Ishikawa (cell line): ENCODE measurements at regions not wholly inside any gene's neighbourhood (a gene's known extent, or its start where the extent isn't known, plus 50 kb on each side); places are given as distances from the start of the nearest gene placed in this dataset.
A peak's percentile ranks its signal among the peaks of the same experiment; 100 is the strongest.

Experiments
- CEBPB ChIP-seq: IDR thresholded peaks from 2 replicates; pipeline ENCODE4 v1.6.1; 2012
- CREB1 ChIP-seq: IDR thresholded peaks from 2 replicates; pipeline ENCODE4 v1.6.1; 2012; ENCODE audit warnings: low read depth
- EGR1 ChIP-seq: IDR thresholded peaks from 2 replicates; pipeline ENCODE4 v1.6.1; 2012
- EP300 ChIP-seq: IDR thresholded peaks from 2 replicates; pipeline ENCODE4 v1.6.1; 2012; ENCODE audit warnings: borderline replicate concordance
- FOXM1 ChIP-seq: IDR thresholded peaks from 2 replicates; pipeline ENCODE4 v1.6.1; 2012; ENCODE audit warnings: low read depth, borderline replicate concordance
- NFIC ChIP-seq: IDR thresholded peaks from 2 replicates; pipeline ENCODE4 v1.6.1; 2012
- RAD21 ChIP-seq: IDR thresholded peaks from 2 replicates; pipeline ENCODE4 v1.6.1; 2012; ENCODE audit warnings: low read depth
- TAF1 ChIP-seq: IDR thresholded peaks from 2 replicates; pipeline ENCODE4 v1.6.1; 2012; ENCODE audit warnings: low read depth, mild to moderate bottlenecking
- TCF12 ChIP-seq: IDR thresholded peaks from 2 replicates; pipeline ENCODE4 v1.6.1; 2012; ENCODE audit warnings: low read depth
- TEAD4 ChIP-seq: IDR thresholded peaks from 2 replicates; pipeline ENCODE4 v1.6.1; 2012
- YY1 ChIP-seq: IDR thresholded peaks from 2 replicates; pipeline ENCODE4 v1.6.1; 2012; ENCODE audit warnings: low read depth
- ZBTB7A ChIP-seq: IDR thresholded peaks from 2 replicates; pipeline ENCODE4 v1.6.1; 2012; ENCODE audit warnings: low read depth
- TF ChIP-seq, protein P1 (sequence below): IDR thresholded peaks from 2 replicates; pipeline ENCODE4 v1.6.1; 2012; ENCODE audit warnings: low read depth, mild to moderate bottlenecking
- TF ChIP-seq, protein P2 (sequence below): IDR thresholded peaks from 2 replicates; pipeline ENCODE4 v1.6.1; 2012
- TF ChIP-seq, protein P3 (sequence below): IDR thresholded peaks from 2 replicates; pipeline ENCODE4 v1.6.1; 2012

DNA sequence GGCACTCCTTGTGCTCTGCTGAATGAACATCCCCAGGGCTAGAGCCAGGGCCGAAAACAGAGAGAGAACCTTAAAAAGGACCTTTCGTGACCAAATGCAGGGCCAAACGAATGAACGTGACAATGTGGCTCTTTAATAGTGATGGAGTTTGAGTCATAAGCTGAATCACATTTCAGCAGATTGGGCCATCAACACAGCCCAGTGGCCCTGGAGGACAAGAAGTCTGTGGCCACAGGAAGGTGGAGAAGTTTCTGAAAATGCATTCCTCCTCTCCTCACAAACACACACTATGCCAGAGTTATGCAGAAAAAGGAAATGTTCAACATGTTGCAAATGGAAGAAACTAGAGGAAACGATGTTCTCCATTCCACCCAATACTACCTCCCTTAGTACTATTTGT, 415.8 kb downstream of the HRH4 start:
- no peak for TF ChIP-seq EGR1
- TF ChIP-seq, protein P1, sequence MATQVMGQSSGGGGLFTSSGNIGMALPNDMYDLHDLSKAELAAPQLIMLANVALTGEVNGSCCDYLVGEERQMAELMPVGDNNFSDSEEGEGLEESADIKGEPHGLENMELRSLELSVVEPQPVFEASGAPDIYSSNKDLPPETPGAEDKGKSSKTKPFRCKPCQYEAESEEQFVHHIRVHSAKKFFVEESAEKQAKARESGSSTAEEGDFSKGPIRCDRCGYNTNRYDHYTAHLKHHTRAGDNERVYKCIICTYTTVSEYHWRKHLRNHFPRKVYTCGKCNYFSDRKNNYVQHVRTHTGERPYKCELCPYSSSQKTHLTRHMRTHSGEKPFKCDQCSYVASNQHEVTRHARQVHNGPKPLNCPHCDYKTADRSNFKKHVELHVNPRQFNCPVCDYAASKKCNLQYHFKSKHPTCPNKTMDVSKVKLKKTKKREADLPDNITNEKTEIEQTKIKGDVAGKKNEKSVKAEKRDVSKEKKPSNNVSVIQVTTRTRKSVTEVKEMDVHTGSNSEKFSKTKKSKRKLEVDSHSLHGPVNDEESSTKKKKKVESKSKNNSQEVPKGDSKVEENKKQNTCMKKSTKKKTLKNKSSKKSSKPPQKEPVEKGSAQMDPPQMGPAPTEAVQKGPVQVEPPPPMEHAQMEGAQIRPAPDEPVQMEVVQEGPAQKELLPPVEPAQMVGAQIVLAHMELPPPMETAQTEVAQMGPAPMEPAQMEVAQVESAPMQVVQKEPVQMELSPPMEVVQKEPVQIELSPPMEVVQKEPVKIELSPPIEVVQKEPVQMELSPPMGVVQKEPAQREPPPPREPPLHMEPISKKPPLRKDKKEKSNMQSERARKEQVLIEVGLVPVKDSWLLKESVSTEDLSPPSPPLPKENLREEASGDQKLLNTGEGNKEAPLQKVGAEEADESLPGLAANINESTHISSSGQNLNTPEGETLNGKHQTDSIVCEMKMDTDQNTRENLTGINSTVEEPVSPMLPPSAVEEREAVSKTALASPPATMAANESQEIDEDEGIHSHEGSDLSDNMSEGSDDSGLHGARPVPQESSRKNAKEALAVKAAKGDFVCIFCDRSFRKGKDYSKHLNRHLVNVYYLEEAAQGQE = no peak
- no peak for TF ChIP-seq EP300
- TF ChIP-seq TCF12 = no peak
- TF ChIP-seq RAD21 = no peak

GRCh38 chr18:24877066-24877465, 416.6 kb downstream of the HRH4 start:
- TF ChIP-seq EGR1 (no peak), RAD21 (no peak), YY1 (no peak), TEAD4 (no peak), EP300 (no peak), CEBPB (no peak), FOXM1 (no peak), ZBTB7A (no peak), TCF12 (no peak)
- TF ChIP-seq, protein P1 = no peak
- TF ChIP-seq, protein P2, sequence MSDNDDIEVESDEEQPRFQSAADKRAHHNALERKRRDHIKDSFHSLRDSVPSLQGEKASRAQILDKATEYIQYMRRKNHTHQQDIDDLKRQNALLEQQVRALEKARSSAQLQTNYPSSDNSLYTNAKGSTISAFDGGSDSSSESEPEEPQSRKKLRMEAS = no peak

GRCh38 chr18:24877546-24877945, 417.1 kb downstream of the HRH4 start:
- TF ChIP-seq TAF1 (no peak), ZBTB7A (no peak), TCF12 (no peak), FOXM1 (no peak), RAD21 (no peak), NFIC (no peak), CEBPB (no peak), YY1 (no peak), TEAD4 (no peak), EP300 (no peak), CREB1 (no peak), EGR1 (no peak)
- TF ChIP-seq, protein P1 = no peak
- TF ChIP-seq, protein P2 = no peak
- TF ChIP-seq, protein P3, sequence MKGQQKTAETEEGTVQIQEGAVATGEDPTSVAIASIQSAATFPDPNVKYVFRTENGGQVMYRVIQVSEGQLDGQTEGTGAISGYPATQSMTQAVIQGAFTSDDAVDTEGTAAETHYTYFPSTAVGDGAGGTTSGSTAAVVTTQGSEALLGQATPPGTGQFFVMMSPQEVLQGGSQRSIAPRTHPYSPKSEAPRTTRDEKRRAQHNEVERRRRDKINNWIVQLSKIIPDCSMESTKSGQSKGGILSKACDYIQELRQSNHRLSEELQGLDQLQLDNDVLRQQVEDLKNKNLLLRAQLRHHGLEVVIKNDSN = no peak

DNA sequence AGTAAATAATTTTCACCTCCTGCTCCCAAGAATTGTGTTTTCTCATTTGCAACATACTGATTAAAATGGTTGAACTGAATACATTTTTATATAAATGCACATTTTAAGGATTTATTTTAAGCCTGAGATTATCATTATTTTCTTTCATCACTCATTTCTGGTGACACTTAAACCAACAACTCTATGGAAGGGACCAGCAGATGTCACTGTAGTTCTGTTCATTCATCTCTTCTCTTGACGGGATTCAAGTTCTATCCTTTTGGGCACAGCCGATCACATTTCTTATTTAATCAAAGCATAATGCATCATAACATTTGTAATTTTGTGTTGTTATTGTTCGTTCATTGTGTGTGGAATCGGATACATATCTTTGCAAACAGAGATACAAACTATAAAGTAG, 417.9 kb downstream of the HRH4 start:
- TF ChIP-seq RAD21 = peak; percentile 41
- TF ChIP-seq, protein P3 = no peak

- TF ChIP-seq, protein P1 = no peak
- TF ChIP-seq ZBTB7A (no peak), FOXM1 (no peak), TCF12 (no peak), TEAD4 (no peak), YY1 (no peak), TAF1 (no peak), EP300 (no peak), CREB1 (no peak), NFIC (no peak), CEBPB (no peak)
- TF ChIP-seq, protein P2 = no peak
- TF ChIP-seq, protein P3 = no peak
Measured at GRCh38 chr18:24885276-24885675, 424.8 kb downstream of the HRH4 start.
